ENCODE measurements at regions not wholly inside any gene's neighbourhood (a gene's known extent, or its start where the extent isn't known, plus 50 kb on each side); places are given as distances from the start of the nearest gene placed in this dataset.

DNA sequence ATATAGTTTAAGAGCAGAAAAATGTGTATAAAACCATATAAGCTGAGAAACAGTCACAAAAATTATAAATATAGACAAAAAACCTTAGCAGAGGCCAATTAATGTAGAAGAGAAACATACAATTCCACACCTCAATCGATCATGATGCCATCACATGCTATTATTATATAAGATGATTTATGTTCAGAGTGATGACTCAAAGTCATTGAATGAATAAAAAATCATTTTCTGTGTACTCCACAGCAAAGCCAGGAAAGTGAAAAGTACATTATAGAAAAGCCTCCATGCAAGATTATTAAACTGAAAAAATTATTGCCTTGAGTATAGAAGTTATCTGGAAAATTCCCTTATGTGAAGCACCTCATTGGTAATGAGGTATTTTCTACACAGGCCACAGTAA, 229.2 kb upstream of the PPFIA2 start:
- whole genome bisulfite sequencing, result 72% methylated on average over 1 of the region's 1 CpG
- no peak overlapping the region for H3K4me3 ChIP-seq (ENCODE audit: low read depth in 1 of 3, low read length in 3 of 3)
- TF ChIP-seq FOXA2 (IDR thresholded peaks at IDR 0.05) (no peak), GABPA (IDR thresholded peaks at IDR 0.05 in 1 of 2, conservative IDR thresholded peaks at IDR 0.05 in 1 of 2) (no peak), RAD21 (IDR thresholded peaks at IDR 0.05) (no peak), TAF1 (conservative IDR thresholded peaks at IDR 0.05) (no peak), FOXA1 (IDR thresholded peaks at IDR 0.05) (no peak), JUND (IDR thresholded peaks at IDR 0.05) (no peak), HNF4A (conservative IDR thresholded peaks at IDR 0.05) (no peak), HNF4G (IDR thresholded peaks at IDR 0.05) (no peak), YY1 (IDR thresholded peaks at IDR 0.05) (no peak), NR2F2 (IDR thresholded peaks at IDR 0.05) (no peak)
- TF ChIP-seq, protein P1, sequence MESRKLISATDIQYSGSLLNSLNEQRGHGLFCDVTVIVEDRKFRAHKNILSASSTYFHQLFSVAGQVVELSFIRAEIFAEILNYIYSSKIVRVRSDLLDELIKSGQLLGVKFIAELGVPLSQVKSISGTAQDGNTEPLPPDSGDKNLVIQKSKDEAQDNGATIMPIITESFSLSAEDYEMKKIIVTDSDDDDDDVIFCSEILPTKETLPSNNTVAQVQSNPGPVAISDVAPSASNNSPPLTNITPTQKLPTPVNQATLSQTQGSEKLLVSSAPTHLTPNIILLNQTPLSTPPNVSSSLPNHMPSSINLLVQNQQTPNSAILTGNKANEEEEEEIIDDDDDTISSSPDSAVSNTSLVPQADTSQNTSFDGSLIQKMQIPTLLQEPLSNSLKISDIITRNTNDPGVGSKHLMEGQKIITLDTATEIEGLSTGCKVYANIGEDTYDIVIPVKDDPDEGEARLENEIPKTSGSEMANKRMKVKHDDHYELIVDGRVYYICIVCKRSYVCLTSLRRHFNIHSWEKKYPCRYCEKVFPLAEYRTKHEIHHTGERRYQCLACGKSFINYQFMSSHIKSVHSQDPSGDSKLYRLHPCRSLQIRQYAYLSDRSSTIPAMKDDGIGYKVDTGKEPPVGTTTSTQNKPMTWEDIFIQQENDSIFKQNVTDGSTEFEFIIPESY (IDR thresholded peaks at IDR 0.05), result no peak
- TF ChIP-seq, protein P2, sequence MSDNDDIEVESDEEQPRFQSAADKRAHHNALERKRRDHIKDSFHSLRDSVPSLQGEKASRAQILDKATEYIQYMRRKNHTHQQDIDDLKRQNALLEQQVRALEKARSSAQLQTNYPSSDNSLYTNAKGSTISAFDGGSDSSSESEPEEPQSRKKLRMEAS (IDR thresholded peaks at IDR 0.05), result no peak
- TF ChIP-seq, protein P3, sequence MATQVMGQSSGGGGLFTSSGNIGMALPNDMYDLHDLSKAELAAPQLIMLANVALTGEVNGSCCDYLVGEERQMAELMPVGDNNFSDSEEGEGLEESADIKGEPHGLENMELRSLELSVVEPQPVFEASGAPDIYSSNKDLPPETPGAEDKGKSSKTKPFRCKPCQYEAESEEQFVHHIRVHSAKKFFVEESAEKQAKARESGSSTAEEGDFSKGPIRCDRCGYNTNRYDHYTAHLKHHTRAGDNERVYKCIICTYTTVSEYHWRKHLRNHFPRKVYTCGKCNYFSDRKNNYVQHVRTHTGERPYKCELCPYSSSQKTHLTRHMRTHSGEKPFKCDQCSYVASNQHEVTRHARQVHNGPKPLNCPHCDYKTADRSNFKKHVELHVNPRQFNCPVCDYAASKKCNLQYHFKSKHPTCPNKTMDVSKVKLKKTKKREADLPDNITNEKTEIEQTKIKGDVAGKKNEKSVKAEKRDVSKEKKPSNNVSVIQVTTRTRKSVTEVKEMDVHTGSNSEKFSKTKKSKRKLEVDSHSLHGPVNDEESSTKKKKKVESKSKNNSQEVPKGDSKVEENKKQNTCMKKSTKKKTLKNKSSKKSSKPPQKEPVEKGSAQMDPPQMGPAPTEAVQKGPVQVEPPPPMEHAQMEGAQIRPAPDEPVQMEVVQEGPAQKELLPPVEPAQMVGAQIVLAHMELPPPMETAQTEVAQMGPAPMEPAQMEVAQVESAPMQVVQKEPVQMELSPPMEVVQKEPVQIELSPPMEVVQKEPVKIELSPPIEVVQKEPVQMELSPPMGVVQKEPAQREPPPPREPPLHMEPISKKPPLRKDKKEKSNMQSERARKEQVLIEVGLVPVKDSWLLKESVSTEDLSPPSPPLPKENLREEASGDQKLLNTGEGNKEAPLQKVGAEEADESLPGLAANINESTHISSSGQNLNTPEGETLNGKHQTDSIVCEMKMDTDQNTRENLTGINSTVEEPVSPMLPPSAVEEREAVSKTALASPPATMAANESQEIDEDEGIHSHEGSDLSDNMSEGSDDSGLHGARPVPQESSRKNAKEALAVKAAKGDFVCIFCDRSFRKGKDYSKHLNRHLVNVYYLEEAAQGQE (IDR thresholded peaks at IDR 0.05), result no peak
- DNase-seq (ENCODE audit: low spot score), result no peak
- H3K27me3 ChIP-seq (ENCODE audit: control insufficient read depth in 4 of 4, insufficient read depth in 4 of 4, low read length in 3 of 4), result no peaks in the 10 kb centered on the region
- no peaks in the 10 kb centered on the region for H3K9me3 ChIP-seq (ENCODE audit: control insufficient read depth in 4 of 4, low read length in 3 of 4)
- H3K9ac ChIP-seq (ENCODE audit: low read depth in 1 of 2, low read length in 2 of 2), result no peak overlapping the region
- no peaks in the 10 kb centered on the region for H3K4me1 ChIP-seq (ENCODE audit: control insufficient read depth in 4 of 4, insufficient read depth in 4 of 4, low read length in 3 of 4)
- H3K36me3 ChIP-seq (ENCODE audit: control insufficient read depth in 4 of 4, insufficient read depth in 3 of 4, low read depth in 1 of 4, low read length in 3 of 4), result no peaks in the 10 kb centered on the region
- H3K27ac ChIP-seq (ENCODE audit: low read depth in 1 of 2, low read length in 2 of 2), result no peak overlapping the region

DNA sequence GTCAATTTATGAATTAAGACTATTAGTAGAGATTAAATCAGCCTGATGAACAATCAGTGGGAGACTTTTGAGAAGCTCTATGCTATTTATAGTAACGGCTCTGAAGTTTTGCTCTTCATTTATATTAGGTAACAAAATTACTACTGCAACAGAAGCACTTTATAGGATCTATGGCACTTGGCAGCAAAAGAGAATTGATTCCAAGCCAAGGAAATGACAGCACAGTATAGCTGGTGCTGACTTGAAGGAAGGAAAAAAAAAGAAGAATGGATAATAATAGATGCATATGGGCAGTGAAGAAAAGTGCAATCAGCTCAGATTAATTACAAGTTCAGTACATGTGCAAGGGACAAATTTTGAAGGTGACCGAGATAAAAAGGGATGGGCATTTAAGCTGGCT, 228.2 kb upstream of the PPFIA2 start:
- H3K9me3 ChIP-seq (ENCODE audit: control insufficient read depth in 4 of 4, low read length in 3 of 4), result no peaks in the 10 kb centered on the region
- no peak overlapping the region for H3K27ac ChIP-seq (ENCODE audit: low read depth in 1 of 2, low read length in 2 of 2)
- no peak overlapping the region for H3K9ac ChIP-seq (ENCODE audit: low read depth in 1 of 2, low read length in 2 of 2)
- 70% methylated on average over 2 of the region's 2 CpGs for WGBS
- no peaks in the 10 kb centered on the region for H3K4me1 ChIP-seq (ENCODE audit: control insufficient read depth in 4 of 4, insufficient read depth in 4 of 4, low read length in 3 of 4)
- DNase-seq (ENCODE audit: low spot score), result no peak
- no peaks in the 10 kb centered on the region for H3K36me3 ChIP-seq (ENCODE audit: control insufficient read depth in 4 of 4, insufficient read depth in 3 of 4, low read depth in 1 of 4, low read length in 3 of 4)
- TF ChIP-seq NR2F2 (IDR thresholded peaks at IDR 0.05) (no peak), YY1 (IDR thresholded peaks at IDR 0.05) (no peak), SP1 (IDR thresholded peaks at IDR 0.05) (no peak), GABPA (IDR thresholded peaks at IDR 0.05 in 1 of 2, conservative IDR thresholded peaks at IDR 0.05 in 1 of 2) (no peak)
- TF ChIP-seq, protein P4, sequence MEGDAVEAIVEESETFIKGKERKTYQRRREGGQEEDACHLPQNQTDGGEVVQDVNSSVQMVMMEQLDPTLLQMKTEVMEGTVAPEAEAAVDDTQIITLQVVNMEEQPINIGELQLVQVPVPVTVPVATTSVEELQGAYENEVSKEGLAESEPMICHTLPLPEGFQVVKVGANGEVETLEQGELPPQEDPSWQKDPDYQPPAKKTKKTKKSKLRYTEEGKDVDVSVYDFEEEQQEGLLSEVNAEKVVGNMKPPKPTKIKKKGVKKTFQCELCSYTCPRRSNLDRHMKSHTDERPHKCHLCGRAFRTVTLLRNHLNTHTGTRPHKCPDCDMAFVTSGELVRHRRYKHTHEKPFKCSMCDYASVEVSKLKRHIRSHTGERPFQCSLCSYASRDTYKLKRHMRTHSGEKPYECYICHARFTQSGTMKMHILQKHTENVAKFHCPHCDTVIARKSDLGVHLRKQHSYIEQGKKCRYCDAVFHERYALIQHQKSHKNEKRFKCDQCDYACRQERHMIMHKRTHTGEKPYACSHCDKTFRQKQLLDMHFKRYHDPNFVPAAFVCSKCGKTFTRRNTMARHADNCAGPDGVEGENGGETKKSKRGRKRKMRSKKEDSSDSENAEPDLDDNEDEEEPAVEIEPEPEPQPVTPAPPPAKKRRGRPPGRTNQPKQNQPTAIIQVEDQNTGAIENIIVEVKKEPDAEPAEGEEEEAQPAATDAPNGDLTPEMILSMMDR (IDR thresholded peaks at IDR 0.05; ENCODE audit: low read depth, low read length, missing input control), result no peak
- no peaks in the 10 kb centered on the region for H3K27me3 ChIP-seq (ENCODE audit: control insufficient read depth in 4 of 4, insufficient read depth in 4 of 4, low read length in 3 of 4)
- no peak overlapping the region for H3K4me3 ChIP-seq (ENCODE audit: low read depth in 1 of 3, low read length in 3 of 3)
